ENCODE measurements at regions not wholly inside any gene's neighbourhood (a gene's known extent, or its start where the extent isn't known, plus 50 kb on each side); places are given as distances from the start of the nearest gene placed in this dataset.

DNA sequence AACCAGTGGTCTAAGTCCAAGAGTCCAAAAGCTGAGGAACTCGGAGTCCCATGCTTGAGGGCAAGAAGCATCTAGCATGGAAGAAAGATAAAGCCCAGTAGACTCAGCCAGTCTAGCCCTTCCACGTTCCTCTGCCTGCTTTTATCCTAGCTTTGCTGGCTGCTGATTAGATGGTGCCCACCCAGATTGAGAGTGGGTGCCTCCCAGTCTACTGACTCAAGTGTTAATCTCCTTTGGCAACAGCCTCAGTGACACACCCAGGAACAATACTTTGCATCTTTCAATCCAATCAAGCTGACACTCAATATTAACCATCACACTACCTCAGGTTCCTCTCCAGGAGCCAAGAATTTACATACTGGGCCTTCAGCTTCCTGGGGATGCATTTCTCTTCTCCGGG, 476.1 kb downstream of the FUT8 start:
- no peak for TF ChIP-seq RARB (CRISPR knock-in tag; IDR thresholded peaks at IDR 0.05)
- no peak for TF ChIP-seq ZNF8 (CRISPR knock-in tag; IDR thresholded peaks at IDR 0.05)
- no peak for TF ChIP-seq TCF4 (CRISPR knock-in tag; IDR thresholded peaks at IDR 0.05; ENCODE audit: borderline replicate concordance)
- TF ChIP-seq OSR1 (CRISPR knock-in tag; IDR thresholded peaks at IDR 0.05): no peak
- no peak for TF ChIP-seq SNAI2 (CRISPR knock-in tag; IDR thresholded peaks at IDR 0.05)
- TF ChIP-seq, protein P1, sequence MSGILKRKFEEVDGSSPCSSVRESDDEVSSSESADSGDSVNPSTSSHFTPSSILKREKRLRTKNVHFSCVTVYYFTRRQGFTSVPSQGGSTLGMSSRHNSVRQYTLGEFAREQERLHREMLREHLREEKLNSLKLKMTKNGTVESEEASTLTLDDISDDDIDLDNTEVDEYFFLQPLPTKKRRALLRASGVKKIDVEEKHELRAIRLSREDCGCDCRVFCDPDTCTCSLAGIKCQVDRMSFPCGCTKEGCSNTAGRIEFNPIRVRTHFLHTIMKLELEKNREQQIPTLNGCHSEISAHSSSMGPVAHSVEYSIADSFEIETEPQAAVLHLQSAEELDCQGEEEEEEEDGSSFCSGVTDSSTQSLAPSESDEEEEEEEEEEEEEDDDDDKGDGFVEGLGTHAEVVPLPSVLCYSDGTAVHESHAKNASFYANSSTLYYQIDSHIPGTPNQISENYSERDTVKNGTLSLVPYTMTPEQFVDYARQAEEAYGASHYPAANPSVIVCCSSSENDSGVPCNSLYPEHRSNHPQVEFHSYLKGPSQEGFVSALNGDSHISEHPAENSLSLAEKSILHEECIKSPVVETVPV (CRISPR knock-in tag; IDR thresholded peaks at IDR 0.05): no peak

Data from SK-N-SH treated with all-trans-retinoic acid at 6 μM for 48 hours (cell line).